ENCODE measurements at regions not wholly inside any gene's neighbourhood (a gene's known extent, or its start where the extent isn't known, plus 50 kb on each side); places are given as distances from the start of the nearest gene placed in this dataset.
A peak's percentile ranks its signal among the peaks of the same experiment; 100 is the strongest.

DNA sequence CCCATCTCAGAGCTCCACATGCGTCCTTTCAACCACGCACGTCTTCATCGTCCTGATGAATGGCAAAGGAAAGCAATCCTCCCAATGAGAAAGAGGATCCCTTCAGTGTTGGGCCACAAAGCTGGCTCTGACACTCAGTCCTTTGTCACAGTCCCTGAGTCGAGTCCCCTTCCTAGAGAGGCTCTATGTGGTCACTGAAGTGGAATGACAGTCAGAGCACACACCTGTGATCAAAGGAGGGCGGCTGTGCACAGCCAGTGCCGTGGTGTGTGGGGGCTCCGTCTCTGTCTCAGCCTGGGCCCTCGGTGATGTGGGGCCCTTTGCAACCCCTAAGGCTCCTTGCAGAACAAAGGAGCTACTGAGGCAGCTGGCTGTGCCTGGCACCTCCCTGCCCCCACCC is 157.3 kb upstream of the APCDD1 start:
- peak in 1 of 4 donors; percentile 41 for DNase-seq (ENCODE audit: low read depth in 4 of 4, low spot score in 3 of 4)

DNA sequence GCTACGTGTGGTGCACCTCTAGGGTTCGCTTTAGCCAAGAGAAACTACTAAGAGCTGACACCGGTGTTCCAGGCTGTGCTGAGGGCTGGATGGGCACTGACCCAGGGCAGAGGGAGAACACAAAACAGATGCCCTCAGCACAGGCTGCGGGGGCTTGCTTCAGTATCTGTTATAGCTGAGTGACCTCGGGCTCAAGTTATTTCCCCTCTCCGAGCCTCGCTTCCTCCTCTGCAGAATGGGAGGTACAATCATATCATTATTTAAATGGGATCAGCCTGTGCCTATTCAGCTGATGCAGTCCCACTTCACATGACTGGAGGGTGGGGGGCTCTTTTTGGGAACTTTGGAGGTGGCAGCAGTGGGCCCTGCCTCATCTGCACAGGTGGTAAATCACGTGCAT is 156.1 kb upstream of the APCDD1 start:
- no peak for DNase-seq (ENCODE audit: low read depth in 4 of 4, low spot score in 3 of 4)

DNA sequence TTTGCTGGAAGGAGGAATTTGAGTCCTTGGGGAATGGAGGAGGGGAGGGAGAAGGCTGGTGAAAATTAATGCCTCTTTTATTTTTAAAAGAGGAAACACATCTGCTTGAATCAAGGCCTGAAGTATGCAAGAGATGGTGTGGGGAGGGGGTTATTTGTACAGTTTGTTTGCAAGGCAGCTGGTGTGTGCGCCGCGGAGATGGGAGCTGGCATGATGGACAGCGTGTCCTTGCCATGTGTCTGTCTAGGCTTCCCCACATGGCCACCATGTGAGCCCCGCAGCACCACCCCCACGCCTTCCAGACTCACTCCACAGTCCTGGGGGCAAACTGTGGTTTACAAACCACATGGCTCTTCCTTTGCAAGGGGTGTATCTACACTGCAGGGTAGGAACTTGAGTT is 154.8 kb upstream of the APCDD1 start:
- no peak for DNase-seq (ENCODE audit: low read depth in 4 of 4, low spot score in 3 of 4)

DNA sequence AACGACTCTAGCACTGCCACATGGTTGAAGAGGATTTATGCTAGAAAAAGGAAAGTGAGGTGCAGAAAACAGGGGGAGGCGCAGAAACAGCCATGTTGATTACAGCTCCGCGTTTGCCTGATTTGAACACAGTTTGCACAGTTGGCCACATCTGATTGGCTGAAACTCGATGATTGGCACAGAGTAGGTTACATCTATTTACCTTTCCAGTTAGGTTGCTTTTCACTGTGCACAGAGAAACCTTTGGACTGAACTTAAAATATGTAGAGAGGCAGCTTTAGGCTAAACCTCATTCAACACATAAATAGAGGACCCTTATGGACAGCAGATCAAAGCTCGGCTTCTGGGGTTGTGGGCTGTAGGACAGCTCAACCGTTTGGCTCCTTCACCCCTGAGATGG is 153.7 kb upstream of the APCDD1 start:
- DNase-seq (ENCODE audit: low read depth in 4 of 4, low spot score in 3 of 4), result no peak

DNA sequence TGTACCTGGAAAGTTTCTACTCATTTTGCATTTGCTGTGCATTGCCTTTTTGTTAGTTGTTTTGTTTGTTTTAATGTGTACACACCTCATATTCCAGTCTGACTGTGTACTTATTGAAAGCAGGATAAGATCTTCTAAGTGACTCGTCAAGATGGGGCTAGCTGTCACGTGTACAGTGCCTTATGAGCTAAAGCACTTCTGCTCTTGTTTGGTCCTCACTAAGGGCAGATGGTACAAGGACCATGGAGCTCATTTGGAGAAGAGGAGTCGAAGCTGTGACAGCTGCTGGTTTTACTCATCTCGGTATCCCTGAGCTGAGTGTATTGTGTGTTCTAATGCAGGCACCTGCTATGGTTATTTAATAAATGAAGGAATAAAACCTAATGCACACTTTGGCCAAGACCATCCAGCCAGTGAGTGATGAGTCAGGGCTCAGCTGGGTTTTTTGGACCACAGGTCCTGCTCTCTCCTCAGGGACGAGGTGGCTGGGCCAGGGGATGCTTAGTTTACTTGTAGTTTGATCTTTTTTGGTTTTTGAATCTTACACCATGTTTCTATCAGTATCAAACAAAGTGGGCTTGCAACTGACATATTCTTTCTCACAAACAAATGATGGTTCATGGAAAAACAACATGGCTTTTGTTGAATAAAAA is 152.5 kb upstream of the APCDD1 start:
- DNase-seq (ENCODE audit: low read depth in 4 of 4, low spot score in 3 of 4), result no peak

DNA sequence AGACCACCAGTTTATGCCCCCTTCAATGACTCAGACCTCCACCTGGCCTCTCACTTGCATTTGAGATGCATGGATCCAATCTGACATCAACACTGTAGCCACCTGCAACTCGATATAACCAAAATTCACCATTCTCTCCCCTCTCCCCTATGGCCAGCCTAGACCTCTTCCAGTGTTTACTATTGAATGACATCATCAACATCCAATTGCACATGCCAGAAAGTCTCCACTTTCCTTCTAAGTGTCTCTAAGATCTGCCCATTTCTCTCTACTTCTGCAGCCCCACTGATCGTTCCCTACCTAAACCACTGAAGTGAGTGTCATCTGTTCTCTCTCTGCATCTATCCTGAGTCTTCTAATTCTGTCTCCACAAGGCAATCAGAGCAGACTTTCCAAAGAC is 151.3 kb upstream of the APCDD1 start:
- DNase-seq (ENCODE audit: low read depth in 4 of 4, low spot score in 3 of 4), result no peak

DNA sequence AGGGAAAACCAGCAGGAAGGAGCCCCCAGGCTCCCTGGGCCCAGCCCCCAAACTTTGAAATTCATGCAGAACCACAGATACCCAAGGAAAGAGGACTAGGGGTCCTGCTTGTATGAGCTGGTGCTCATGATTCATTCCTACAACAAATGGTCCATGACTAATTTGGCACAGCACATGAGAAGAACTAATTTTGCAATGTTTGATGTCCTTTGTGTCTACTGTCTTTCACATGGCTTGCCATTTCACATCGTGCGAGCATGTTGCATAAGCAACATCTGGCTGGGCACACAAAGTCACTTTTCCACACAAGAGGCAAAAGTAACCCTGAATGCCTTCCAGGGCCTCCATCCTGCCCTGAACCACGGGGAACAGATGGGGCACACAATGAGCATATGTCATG is 149.6 kb upstream of the APCDD1 start:
- no peak for DNase-seq (ENCODE audit: low read depth in 4 of 4, low spot score in 3 of 4)

DNA sequence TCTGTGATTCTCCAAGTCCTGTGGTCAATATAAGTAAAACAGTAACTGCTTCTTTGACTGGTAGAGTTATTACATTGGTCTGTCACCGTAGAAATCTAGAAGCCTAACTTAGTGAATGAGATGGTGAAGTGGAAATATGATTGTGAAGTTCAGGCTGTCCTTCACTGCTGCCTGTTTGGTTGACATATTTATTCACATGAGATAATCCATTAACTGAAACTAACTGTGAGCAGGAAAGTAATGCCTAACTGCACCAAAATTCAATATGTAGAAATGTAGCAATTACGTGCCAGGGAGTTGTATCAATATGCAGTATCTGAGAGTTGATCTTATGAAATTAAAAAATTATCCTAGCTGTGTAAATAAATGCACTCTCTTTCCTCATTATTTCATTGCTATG is 147.7 kb upstream of the APCDD1 start:
- no peak for DNase-seq (ENCODE audit: low read depth in 4 of 4, low spot score in 3 of 4)

DNA sequence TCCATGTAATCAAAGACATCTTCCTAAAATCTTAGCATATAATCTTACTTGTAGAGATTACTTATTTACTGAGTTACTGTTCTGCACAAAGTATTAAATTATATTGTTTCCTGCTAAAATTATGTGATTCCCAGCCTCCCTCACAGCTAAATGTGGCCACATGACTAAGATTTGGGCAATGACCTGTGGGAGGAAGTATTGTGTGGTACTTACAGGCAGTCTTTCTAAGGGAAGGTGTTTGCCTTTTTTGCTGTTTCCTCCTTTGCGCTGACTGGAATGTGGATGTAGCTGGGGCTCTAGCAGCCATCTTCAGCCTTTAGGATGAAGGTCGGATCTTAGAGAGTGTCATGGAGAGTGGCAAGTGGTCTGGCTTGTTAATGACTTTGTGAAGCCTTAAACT is 146.3 kb upstream of the APCDD1 start:
- DNase-seq (ENCODE audit: low read depth in 4 of 4, low spot score in 3 of 4), result no peak

DNA sequence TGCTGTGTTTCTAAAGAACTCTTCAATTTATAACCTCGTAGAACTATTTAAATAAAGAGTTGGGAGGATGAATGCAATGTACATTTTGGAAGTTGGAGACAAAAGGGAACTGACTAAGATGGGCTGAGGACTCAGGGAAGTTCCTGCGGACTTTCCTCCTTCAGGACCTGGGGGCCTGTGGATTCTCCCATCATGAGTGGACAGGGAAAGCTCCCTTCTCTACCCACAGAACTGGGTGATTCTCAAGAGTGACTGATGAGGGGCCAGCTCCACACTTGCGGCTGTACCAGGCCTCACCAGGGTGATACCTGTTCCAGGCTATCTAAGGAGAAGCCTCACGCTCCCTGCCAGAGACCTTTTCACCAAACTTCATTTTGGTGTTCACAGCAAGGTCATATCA is 143.8 kb upstream of the APCDD1 start:
- DNase-seq (ENCODE audit: low read depth in 4 of 4, low spot score in 3 of 4), result no peak

DNA sequence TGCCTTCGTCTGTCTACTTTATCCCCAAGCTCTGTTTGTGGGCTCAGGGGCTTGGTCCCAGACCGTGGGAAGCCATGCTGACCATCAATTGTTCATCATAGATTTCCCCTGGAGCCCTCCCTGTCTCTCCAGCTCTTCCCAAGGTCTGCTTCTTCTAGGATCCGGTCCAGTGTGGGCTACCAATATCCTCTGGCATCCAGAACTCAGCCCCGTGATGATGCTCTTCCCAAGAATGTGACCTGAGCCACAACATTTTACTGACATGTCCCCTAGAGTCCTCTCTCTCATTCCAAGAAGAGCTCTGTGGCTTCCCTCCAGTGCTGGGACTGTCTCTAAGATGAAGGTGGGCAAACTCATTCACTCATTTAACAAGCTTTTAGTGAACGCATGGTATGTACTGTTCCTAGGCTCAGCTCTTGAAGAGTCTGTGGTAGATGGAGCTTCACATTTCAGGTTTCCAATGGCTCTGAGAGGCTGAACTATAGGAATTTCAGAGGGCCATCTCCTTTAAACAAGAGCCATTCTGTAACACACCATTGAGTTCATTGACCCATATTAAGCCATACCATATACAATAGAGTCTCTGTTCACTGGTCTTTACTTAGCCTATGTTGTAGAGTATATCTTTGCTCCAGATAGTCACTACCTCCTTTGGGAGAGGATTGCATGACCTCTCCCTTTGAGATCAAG is 142.0 kb upstream of the APCDD1 start:
- DNase-seq (ENCODE audit: low read depth in 4 of 4, low spot score in 3 of 4), result no peak

DNA sequence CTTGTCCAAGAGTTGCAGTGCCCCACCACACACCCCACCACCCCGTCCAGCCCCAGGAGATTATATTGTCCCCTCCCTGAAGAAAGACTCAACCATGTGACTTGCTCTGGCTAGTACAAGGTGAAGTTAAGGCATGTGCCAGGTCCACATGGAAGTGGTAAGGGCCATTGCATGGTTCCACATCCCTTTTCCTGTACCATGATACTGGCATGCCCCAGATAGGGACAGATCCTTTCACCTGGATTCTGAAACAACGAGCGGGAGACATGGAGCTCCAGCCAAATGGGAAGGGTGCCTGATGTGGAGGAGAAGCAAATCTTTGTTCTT is 141.5 kb upstream of the APCDD1 start:
- DNase-seq (ENCODE audit: low read depth in 4 of 4, low spot score in 3 of 4), result no peak

DNA sequence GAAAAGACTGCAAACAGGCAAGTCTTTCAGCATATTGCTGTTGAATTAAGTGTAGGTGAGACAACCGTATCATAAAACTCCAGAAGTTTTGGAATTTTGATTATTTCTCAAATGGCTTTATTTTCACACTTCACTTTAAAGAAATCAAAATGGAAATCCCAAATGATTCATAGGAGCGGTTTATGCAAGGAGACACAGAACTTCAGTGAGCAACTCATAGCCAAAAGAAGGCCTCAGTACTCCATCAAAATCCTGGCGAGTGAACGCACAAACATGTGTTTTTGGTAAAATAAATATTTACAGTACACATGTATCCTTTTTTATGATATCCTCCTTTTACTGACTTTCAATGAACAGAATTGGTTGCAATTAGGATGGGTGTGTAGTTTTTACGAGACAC is 140.4 kb upstream of the APCDD1 start:
- no peak for DNase-seq (ENCODE audit: low read depth in 4 of 4, low spot score in 3 of 4)

DNA sequence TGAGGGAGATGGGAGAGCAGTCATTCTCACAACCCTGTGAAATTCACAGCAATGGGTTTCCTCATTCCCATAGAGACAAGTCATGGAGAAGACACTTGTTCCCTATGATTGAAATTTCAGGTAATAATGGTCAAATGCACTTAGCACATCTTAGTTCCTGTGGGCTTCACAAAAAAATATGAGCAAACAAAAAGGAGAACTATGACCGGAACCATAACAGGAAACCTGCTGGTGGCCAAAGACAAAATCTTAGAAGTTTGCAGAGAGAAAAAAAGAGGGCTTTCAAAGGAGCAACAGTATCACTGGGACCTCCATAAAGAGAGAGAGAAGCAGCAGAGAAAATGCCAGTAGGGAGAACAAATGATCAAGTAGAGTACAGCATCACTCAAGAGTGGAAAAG is 138.9 kb upstream of the APCDD1 start:
- DNase-seq (ENCODE audit: low read depth in 4 of 4, low spot score in 3 of 4), result no peak

DNA sequence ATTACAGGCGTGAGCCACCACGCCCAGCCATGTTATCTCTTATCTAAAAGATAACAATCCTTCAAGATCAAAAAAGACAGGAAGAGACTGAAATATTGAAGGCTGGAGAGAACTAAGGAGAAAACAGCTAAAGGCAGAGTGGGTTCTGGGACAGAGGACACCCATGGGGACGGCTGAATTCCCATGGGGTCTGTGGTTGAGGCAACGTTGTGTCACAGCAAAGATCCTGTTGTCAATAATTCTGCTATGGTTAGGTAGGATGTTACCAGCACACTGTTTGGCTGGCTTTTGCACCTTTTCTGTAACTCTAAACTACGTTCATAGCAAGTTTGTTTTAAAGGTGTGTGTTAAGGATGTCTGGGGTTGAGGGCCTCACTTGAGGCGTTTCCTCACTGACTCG is 137.7 kb upstream of the APCDD1 start:
- no peak for DNase-seq (ENCODE audit: low read depth in 4 of 4, low spot score in 3 of 4)

DNA sequence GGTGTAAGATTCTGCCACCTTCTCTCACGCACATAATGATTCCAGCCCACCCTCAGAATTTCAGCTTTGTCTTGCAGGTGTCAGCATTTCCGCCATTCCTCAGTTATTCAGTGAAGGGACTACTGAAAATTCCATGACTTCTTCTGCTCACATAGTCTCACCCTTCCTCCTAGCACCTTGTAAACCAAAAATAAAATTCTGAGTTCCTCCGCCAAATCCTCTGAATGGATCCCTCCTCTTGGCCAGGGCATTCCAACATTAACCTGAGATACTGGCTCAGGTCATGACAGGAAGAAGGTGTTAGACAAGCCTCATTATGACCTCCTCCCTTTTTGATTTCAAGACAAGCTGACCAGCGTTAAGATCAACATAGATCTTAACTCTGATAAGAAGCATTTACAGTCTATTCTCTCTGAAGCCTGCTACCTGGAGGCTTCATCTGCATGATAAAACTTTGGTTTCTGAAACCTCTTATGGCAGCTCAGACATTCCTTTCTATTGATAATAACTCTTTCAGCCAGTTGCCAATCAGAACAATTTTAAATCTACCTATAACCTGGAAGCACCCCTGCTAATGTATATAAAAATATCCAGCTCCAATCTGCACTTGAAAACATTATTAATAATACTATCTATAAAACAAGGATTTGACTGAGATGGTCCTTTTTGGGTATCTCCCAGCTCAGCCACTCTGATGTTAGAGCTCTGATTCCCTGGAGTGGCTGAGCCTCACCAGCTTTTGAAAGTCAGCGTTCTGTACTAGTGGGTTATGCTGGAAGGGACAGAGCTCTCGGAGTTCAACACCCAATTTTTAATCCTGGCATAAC is 136.4 kb upstream of the APCDD1 start:
- DNase-seq (ENCODE audit: low read depth in 4 of 4, low spot score in 3 of 4), result no peak

DNA sequence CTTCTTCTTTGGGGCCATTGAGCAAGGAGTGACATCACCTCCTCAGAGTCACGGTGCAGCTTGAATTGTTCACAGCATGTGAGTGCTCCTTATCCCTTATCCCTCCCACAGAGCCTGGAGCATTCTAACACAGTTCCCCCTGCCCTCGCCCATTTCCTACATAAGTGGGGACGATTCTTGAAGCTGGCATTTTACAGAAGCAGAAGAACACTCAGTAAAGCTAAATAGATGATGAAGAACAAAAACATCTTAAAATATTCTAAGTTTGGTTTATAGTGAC is 135.8 kb upstream of the APCDD1 start:
- DNase-seq (ENCODE audit: low read depth in 4 of 4, low spot score in 3 of 4), result no peak

DNA sequence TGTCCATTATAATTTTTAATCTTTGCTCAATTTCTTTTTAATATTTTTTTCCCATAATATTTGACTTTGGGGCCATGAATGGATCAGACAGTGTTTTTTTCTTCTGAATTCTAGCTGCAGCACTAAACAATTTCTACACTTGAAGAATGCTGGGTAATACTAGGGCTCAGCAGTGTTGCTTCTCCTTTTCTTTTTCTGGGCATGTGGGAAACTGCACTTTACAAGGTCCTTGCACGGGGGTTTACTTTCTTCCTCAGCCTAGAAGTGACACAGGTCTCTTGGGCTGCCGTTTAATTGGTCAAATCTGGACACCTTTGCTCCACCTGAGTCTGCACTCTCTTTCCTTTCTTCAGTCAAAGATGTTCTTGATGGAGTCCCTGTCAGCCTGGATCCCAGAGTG is 135.4 kb upstream of the APCDD1 start:
- no peak for DNase-seq (ENCODE audit: low read depth in 4 of 4, low spot score in 3 of 4)

DNA sequence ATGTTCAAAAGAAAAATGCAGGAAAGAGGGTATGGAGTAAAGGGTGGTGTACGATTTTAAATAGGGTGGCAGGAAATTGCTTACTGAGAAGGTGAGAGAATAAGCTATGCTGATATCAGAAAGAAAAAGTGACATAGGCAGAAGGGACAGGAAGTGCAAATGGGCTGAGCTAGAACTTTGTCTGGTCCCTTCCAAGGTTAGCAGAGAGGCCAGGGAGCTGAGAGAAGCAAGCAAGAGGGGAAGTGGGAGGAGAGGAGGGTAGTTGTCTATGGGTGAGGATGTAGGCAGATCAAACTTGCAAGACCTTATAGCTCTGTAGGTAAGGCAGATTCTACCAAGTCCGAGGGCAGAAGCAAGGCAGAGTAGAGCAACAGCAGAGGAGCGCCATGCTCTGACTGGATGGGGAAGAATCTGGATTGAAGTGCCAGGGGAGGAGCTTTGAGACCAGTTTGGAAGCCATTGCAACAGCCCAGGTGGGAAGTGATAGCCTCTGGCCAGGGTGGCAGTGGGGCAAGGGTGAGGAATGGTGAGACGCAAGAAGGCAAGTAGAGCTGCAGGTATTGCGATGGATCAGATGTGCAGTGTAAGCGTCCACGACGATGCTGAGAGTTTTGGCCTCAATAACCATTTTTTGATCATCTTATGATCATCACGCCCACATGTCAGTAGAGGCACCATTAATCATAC is 134.4 kb upstream of the APCDD1 start:
- no peak for DNase-seq (ENCODE audit: low read depth in 4 of 4, low spot score in 3 of 4)

DNA sequence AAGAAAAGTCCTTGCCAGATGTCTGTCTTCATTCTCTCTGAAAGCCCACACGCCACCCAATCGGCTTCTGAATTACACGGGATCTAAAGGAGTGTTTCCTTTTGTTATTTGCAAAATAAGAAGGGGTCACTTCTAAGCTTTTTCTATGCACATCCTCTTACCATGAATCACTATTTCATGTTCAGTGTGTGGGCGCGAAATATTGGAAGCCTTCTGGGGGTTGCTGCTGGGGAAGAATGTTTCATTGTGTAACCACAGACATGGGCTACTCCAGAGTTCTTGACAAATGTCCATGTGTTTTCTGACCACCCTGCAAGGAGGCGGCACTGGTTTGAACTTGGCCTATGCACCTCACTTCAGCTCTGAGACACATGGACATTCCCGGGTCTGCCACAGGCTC is 133.6 kb upstream of the APCDD1 start:
- DNase-seq (ENCODE audit: low read depth in 4 of 4, low spot score in 3 of 4), result no peak

DNA sequence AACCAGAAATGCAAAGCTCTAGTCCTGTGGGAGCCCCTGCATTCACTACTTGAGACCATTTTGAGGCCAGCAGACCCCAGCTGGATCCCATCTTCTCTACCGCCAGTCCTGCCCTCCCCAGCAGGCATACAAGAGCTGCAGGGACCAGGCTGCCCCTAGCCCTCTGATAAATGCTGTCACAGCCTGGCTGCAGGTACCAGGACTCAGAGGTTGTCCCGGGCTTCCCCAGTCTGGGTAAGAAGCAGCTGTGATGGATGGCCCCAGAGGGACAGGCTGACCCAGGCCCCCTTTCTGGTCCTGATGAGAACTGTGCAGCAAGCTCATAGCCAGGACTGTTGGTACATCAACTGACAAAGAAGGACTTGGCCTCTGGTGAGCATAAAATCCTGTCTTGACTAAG is 132.9 kb upstream of the APCDD1 start:
- no peak for DNase-seq (ENCODE audit: low read depth in 4 of 4, low spot score in 3 of 4)

DNA sequence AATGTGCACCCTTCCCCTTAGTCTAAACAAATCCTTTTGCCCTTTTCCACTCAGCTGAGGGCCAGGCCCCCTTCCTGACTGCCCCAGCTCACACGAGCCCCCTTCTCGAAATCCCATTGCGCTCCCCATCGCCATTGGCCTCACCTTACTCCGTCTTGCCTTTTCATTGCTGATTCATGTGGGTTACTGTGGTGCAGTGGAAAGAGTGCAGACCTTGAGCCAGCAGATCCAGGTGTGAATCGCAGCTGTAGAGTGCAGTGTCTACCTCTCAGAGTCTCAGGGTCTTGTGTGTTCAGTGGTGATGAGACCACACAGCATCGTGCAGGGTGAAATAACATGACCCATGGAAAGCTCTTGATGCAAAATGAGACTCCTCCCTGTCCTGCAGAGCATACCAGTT is 132.4 kb upstream of the APCDD1 start:
- no peak for DNase-seq (ENCODE audit: low read depth in 4 of 4, low spot score in 3 of 4)
